IPS-18a (cell line): ENCODE measurements at regions not wholly inside any gene's neighbourhood (a gene's known extent, or its start where the extent isn't known, plus 50 kb on each side); places are given as distances from the start of the nearest gene placed in this dataset.

Experiments
- H3K27ac ChIP-seq: one replicate; pipeline ENCODE4 v1.5.1; 2013; ENCODE audit warnings: low read length
- H3K27me3 ChIP-seq: one replicate; pipeline ENCODE4 v1.6.1; 2013; ENCODE audit warnings: mild to moderate bottlenecking, low read length; ENCODE audit not compliant: control insufficient read depth, insufficient read depth
- H3K36me3 ChIP-seq: one replicate; pipeline ENCODE4 v1.6.1; 2013; ENCODE audit warnings: low read depth, low read length; ENCODE audit not compliant: control insufficient read depth
- H3K4me1 ChIP-seq: one replicate; pipeline ENCODE4 v1.6.1; 2013; ENCODE audit warnings: low read depth, low read length; ENCODE audit not compliant: control insufficient read depth
- H3K4me3 ChIP-seq: one replicate; pipeline ENCODE4 v1.5.1; 2013; ENCODE audit warnings: low read length
- H3K9ac ChIP-seq: one replicate; pipeline ENCODE4 v1.6.1; 2013; ENCODE audit warnings: mild to moderate bottlenecking, low read length, moderate library complexity
- H3K9me3 ChIP-seq: one replicate; pipeline ENCODE4 v1.6.1; 2013; ENCODE audit warnings: low read depth, low read length; ENCODE audit not compliant: control insufficient read depth

DNA sequence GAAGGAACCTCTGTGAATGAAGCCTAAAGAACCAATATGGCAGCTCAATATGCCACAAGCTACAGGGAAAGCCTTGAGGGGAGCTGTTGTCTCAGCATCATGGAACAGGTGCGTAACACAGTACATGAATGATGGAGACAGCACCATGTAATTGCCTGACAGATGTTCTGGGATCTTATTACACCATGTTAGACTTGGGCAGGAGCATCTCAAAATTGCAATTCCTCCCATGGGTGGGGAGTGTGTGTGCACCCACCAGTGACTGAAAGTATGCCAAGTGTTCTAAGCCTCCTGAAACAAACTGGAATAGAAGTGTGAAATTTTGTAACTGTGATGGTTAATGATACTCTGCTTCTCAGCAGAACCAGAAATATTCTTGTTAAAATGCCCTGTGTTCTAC, 151.0 kb upstream of the SRRM4 start:
- Histone ChIP-seq H3K4me1 (peaks cover 5% of the 10 kb centered on the region), H3K27ac (no peak overlapping the region), H3K9me3 (no peaks in the 10 kb centered on the region), H3K36me3 (no peaks in the 10 kb centered on the region), H3K4me3 (no peak overlapping the region), H3K9ac (no peak overlapping the region), H3K27me3 (no peaks in the 10 kb centered on the region)

DNA sequence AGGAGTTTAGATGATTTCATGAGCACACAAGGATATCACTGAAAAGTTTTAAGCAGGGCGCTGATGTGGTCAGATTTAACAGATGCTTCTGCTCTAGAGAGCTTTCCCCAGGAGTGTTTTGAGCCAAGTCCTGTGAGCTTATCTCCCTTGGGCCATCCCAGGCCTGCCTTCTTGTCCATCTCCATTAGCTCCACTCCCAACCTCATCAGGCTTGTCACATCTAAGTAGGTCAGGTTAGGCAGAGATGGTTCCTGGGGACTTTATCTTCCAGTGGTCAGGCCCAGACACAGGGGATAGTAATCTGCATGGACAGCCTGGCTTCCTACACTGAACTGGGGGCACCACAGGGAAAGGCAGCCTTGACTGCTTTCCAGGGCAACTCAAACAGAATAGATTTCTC, 145.4 kb upstream of the SRRM4 start:
- H3K9me3 ChIP-seq: no peaks in the 10 kb centered on the region
- no peaks in the 10 kb centered on the region for H3K36me3 ChIP-seq
- H3K9ac ChIP-seq: no peak overlapping the region
- H3K27me3 ChIP-seq: no peaks in the 10 kb centered on the region
- H3K4me3 ChIP-seq: no peak overlapping the region
- no peak overlapping the region for H3K27ac ChIP-seq
- H3K4me1 ChIP-seq: no peaks in the 10 kb centered on the region

DNA sequence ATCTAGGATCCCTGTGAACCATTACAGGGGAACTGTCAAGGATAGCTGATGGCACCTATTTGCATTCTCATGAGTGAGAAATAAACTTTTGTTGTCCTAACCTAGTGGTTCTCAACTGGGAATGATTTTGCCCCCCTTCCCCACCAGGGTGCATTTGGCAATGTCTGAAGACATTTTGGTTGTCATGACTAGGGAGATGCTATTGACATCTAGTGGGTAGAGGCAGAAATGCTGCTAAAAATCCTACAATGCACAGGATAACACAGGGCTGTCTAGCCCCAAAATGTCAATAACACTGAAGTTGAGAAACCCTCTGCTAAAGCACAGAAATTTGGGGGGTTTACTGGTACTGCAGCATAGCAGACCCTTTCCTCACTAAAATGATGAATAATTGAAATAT, 140.9 kb upstream of the SRRM4 start:
- Histone ChIP-seq H3K4me1 (no peaks in the 10 kb centered on the region), H3K9me3 (no peaks in the 10 kb centered on the region), H3K9ac (no peak overlapping the region), H3K27ac (no peak overlapping the region), H3K4me3 (no peak overlapping the region), H3K36me3 (no peaks in the 10 kb centered on the region), H3K27me3 (no peaks in the 10 kb centered on the region)

DNA sequence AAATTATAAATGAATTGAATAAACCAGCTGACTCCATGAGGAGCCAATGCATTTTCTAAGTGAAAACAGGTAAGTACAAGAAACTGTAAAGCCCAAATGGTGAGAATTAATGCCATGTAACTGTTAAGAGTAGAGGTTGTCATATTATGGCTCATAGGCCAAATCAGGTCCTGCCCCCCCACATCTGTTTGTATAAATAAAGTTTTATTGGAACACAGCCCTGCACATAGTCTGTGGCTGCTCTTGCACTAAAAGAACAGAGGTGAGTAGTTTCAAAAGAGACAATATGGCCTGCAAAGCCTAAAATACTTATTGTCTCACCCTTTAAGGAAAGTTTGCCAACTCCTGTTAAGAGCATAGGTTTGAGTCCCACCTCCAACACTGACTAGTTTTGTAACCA, 140.5 kb upstream of the SRRM4 start:
- Histone ChIP-seq H3K4me3 (no peak overlapping the region), H3K9me3 (no peaks in the 10 kb centered on the region), H3K4me1 (no peaks in the 10 kb centered on the region), H3K36me3 (no peaks in the 10 kb centered on the region), H3K27me3 (no peaks in the 10 kb centered on the region), H3K27ac (no peak overlapping the region), H3K9ac (no peak overlapping the region)

DNA sequence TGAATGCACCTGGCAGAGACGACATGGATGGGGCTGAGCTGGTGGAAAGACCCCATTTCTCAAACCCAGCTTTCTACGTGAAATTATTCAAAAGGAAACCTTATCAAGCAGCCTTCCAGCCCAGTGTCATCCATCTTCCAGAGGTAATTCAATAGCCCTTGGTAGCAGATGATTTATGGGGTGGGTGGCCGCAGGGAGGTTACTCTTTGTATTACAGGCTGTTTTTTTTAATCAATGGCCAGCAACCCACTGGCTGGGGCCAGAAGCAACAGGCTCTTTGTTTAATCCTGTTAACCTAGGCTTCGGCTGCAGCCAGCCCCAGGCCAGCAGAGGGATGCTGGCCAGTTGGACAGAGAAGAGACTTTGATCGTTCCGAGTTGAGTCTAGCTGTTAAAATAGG, 139.8 kb upstream of the SRRM4 start:
- H3K9ac ChIP-seq: no peak overlapping the region
- no peaks in the 10 kb centered on the region for H3K36me3 ChIP-seq
- no peaks in the 10 kb centered on the region for H3K27me3 ChIP-seq
- no peak overlapping the region for H3K27ac ChIP-seq
- no peaks in the 10 kb centered on the region for H3K9me3 ChIP-seq
- H3K4me1 ChIP-seq: no peaks in the 10 kb centered on the region
- no peak overlapping the region for H3K4me3 ChIP-seq

DNA sequence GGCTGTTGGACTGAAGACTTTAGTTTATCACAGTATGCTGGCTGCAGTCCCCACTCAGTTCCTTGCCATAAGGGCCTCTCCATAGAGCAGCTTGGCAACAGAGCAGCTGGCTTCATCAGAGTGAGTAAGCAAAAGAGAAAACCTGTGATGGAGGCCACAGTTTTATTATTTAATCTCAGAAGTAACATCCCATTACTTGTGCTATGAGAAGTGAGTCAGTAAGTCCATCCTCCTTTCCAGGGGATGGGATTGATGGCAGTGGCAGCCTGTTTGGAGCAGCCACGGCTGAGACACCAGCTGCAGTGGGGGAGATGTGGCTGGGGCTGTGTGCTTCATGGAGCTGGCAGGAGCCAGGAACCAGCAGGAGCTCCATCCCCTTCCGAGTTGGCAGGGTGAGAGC, 138.5 kb upstream of the SRRM4 start:
- Histone ChIP-seq H3K27ac (no peak overlapping the region), H3K9ac (no peak overlapping the region), H3K4me1 (no peaks in the 10 kb centered on the region), H3K27me3 (no peaks in the 10 kb centered on the region), H3K4me3 (no peak overlapping the region), H3K9me3 (no peaks in the 10 kb centered on the region), H3K36me3 (no peaks in the 10 kb centered on the region)

DNA sequence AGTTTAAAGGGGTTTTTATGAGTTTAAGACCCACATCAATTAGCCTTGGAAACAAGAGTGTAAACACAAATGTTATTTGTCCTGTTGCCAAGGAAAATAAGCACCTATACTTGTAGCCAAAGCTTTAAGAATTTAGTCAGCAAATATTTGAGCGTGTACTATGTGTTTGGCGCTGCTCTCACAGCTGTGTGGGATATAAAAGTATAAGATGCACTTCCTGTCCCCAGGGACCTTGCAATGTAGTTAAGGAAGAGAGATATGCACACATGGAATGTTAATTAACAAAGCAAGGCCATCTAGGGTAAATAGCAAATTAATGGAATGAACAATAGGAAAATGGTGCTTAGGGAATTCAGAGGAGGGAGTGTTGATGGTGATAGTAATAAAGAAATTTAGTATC, 134.9 kb upstream of the SRRM4 start:
- no peak overlapping the region for H3K27ac ChIP-seq

DNA sequence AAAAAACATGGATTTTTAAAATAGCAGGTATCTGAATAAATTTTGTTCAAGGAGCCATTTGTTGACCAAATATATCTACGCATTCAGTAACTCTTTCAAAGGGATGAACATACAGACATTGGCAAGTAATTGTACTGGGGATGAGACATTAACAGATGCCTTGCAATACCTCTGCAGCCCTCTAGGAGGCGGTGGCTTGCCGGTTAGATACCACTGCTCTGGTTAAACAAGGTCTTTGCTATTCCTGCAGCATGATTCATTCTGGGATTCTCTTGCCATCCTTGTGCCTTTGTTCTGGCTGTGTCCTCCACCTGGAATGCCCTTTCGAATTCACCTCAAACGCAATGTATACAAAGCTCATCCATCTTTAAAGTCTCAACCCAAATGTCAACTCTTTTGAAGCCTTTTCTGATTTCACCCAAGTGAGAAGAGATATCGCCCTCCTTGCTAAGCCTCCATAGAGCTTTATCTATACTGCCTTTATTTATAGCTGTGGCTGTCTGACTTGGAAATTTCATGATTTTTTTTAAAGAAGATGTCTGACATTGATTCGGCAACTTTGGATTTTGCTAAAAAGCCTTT, 131.0 kb upstream of the SRRM4 start:
- Histone ChIP-seq H3K9ac (no peak overlapping the region), H3K4me1 (peaks cover 3% of the 10 kb centered on the region), H3K9me3 (no peaks in the 10 kb centered on the region), H3K27me3 (no peaks in the 10 kb centered on the region), H3K36me3 (no peaks in the 10 kb centered on the region), H3K27ac (no peak overlapping the region), H3K4me3 (no peak overlapping the region)

More for the DNA sequence above, 134.9 kb upstream of the SRRM4 start:
- Histone ChIP-seq H3K9ac (no peak overlapping the region), H3K9me3 (no peaks in the 10 kb centered on the region), H3K36me3 (no peaks in the 10 kb centered on the region), H3K27me3 (no peaks in the 10 kb centered on the region), H3K4me3 (no peak overlapping the region), H3K4me1 (peaks cover 3% of the 10 kb centered on the region)

DNA sequence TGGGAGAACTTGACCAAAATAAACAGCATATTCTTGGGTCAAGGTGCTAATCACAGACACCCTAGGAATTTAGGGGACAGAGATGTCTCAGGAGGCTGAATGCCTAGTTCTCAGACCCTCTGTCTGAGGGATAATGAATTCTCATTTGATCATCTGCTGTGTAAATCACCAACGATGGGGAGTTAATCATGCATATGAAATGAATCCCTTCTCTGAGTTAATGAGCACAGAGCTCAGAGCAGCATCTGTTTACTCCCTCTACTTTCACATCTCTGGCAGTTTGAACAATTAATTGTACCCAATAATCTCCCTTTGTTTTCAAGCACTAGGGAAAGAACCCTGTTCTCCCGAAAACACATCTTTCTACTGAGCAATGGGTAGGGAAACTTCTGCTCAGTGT, 129.4 kb upstream of the SRRM4 start:
- Histone ChIP-seq H3K4me1 (peaks cover 5% of the 10 kb centered on the region), H3K27ac (no peak overlapping the region), H3K4me3 (no peak overlapping the region), H3K36me3 (no peaks in the 10 kb centered on the region), H3K9me3 (no peaks in the 10 kb centered on the region), H3K27me3 (no peaks in the 10 kb centered on the region), H3K9ac (no peak overlapping the region)

DNA sequence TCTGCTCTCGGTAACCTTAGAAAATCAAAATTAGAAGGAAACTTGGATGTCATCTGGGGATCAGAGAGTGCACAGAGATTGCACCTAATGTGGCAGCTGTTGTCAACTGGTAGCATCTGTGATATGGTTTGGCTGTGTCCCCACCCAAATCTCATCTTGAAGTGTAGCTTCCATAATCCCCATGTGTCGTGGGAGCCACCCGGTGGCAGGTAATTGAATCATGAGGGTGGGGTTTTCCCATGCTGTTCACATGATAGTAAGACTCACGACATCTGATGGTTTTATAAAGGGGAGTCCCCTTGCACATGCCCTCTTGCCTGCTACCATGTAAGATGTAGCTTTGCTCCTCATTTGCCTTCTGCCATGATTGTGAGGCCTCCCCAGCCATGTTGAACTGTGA, 127.7 kb upstream of the SRRM4 start:
- H3K4me1 ChIP-seq: peaks cover 5% of the 10 kb centered on the region
- no peaks in the 10 kb centered on the region for H3K36me3 ChIP-seq
- H3K9ac ChIP-seq: no peak overlapping the region
- no peak overlapping the region for H3K4me3 ChIP-seq
- no peaks in the 10 kb centered on the region for H3K9me3 ChIP-seq
- H3K27me3 ChIP-seq: no peaks in the 10 kb centered on the region
- no peak overlapping the region for H3K27ac ChIP-seq

DNA sequence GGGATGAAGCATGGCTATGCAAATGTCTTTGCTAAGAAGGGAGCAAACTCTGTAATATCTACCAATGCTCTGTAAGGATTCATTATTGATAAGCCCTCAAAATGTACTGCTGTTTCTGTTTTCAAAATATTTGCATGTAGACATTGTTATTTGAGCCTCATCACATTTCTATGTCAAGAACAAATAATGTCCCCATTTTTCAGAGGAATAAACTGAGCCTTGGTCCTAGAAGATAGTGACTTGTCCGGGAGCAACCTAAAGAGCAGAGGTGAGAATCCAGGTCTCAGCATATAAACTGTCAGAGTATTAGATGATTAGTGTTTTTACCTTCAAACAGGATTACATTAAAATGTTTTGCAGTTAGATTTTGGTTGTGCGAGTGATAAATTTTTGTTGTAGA, 125.5 kb upstream of the SRRM4 start:
- Histone ChIP-seq H3K27me3 (no peaks in the 10 kb centered on the region), H3K4me3 (no peak overlapping the region), H3K9ac (no peak overlapping the region), H3K27ac (no peak overlapping the region), H3K36me3 (no peaks in the 10 kb centered on the region), H3K4me1 (peaks cover 2% of the 10 kb centered on the region), H3K9me3 (no peaks in the 10 kb centered on the region)

DNA sequence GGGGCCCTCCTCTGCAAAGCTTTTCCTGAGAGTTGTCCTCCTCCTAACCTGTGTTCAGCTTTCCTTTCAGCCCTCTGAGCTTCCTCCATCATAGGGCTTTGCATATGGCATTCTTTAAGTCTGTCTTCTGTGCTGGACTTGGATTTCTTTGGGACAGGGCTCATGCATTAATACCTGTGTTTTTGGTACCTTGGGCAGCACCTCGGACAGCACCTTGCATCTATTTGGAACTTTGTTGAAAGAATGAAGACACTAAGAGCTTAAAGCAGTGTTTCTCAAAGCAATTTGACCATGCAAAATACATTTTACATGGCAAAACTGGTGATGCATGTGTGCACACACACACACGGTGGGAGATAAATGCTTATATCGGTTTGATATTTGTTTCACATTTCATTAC, 115.0 kb upstream of the SRRM4 start:
- Histone ChIP-seq H3K4me1 (peaks cover 8% of the 10 kb centered on the region), H3K9ac (no peak overlapping the region), H3K27me3 (no peaks in the 10 kb centered on the region), H3K27ac (no peak overlapping the region), H3K36me3 (no peaks in the 10 kb centered on the region), H3K4me3 (no peak overlapping the region), H3K9me3 (no peaks in the 10 kb centered on the region)
